Dendritic cell treated with granulocyte-macrophage colony-stimulating factor and Interleukin-4, amounts not matched to agents 40 ng/mL and 50 ng/mL, for 4 days (primary cell): ENCODE measurements at regions not wholly inside any gene's neighbourhood (a gene's known extent, or its start where the extent isn't known, plus 50 kb on each side); places are given as distances from the start of the nearest gene placed in this dataset.
"Not testable (repeated sequence)": the region's sequence is repeated elsewhere in the genome, so short reads cannot be mapped to it uniquely, and the experiment has no call there.

Experiments
- H3K27ac Mint-ChIP-seq: one replicate; pipeline ENCODE4 v1.8.0; 2022; ENCODE audit warnings: mild to moderate bottlenecking, mixed read lengths
- H3K27me3 Mint-ChIP-seq: one replicate; pipeline ENCODE4 v1.8.0; 2022; ENCODE audit warnings: mild to moderate bottlenecking, mixed read lengths
- H3K36me3 Mint-ChIP-seq: one replicate; pipeline ENCODE4 v1.8.0; 2022; ENCODE audit warnings: low read depth, mixed read lengths
- H3K4me1 Mint-ChIP-seq: one replicate; pipeline ENCODE4 v1.8.0; 2022; ENCODE audit warnings: low read depth, mixed read lengths
- H3K4me3 Mint-ChIP-seq: one replicate; pipeline ENCODE4 v1.8.0; 2022; ENCODE audit warnings: mild to moderate bottlenecking, moderate library complexity, mixed read lengths
- H3K9me3 Mint-ChIP-seq: one replicate; pipeline ENCODE4 v1.8.0; 2022; ENCODE audit warnings: mixed read lengths
- intact Hi-C: fragments of 100-400 bp; cut with micrococcal nuclease; formaldehyde crosslinking; loops from one replicate; pipeline ENCODE4 v1.15.0; 2022

- H3K27me3 Mint-ChIP-seq: no peaks in the 10 kb centered on the region
- intact Hi-C loops: no loop called here
- H3K4me1 Mint-ChIP-seq: no peaks in the 10 kb centered on the region
- no peak overlapping the region for H3K27ac Mint-ChIP-seq
- H3K36me3 Mint-ChIP-seq: no peaks in the 10 kb centered on the region
- no peak overlapping the region for H3K4me3 Mint-ChIP-seq
- no peaks in the 10 kb centered on the region for H3K9me3 Mint-ChIP-seq
Observed at GRCh38 chr5:68683632-68684036, 410.2 kb upstream of the SLC30A5 start.

GRCh38 chr5:68685863-68686262 lies 408.0 kb upstream of the SLC30A5 start:
- no peak overlapping the region for H3K27ac Mint-ChIP-seq
- no peak overlapping the region for H3K4me3 Mint-ChIP-seq
- intact Hi-C loops: no loop called here
- H3K36me3 Mint-ChIP-seq: no peaks in the 10 kb centered on the region
- peaks cover 2% of the 10 kb centered on the region for H3K9me3 Mint-ChIP-seq
- H3K4me1 Mint-ChIP-seq: no peaks in the 10 kb centered on the region
- no peaks in the 10 kb centered on the region for H3K27me3 Mint-ChIP-seq

GRCh38 chr5:68688547-68688946 lies 405.3 kb upstream of the SLC30A5 start:
- H3K9me3 Mint-ChIP-seq: peaks cover 29% of the 10 kb centered on the region
- no peaks in the 10 kb centered on the region for H3K36me3 Mint-ChIP-seq
- H3K4me3 Mint-ChIP-seq: no peak overlapping the region
- H3K27ac Mint-ChIP-seq: no peak overlapping the region
- intact Hi-C loops: no loop called here
- no peaks in the 10 kb centered on the region for H3K27me3 Mint-ChIP-seq
- H3K4me1 Mint-ChIP-seq: no peaks in the 10 kb centered on the region

- intact Hi-C loops: no loop called here
- no peaks in the 10 kb centered on the region for H3K36me3 Mint-ChIP-seq
Observed at GRCh38 chr5:68689010-68689409, 404.8 kb upstream of the SLC30A5 start.

GRCh38 chr5:68691874-68692273 lies 401.9 kb upstream of the SLC30A5 start:
- H3K27me3 Mint-ChIP-seq, H3K27ac Mint-ChIP-seq, H3K4me1 Mint-ChIP-seq, intact Hi-C loops, H3K4me3 Mint-ChIP-seq, H3K36me3 Mint-ChIP-seq: not testable (repeated sequence)
- peaks cover 39% of the 10 kb centered on the region for H3K9me3 Mint-ChIP-seq

More at GRCh38 chr5:68689010-68689409, 404.8 kb upstream of the SLC30A5 start:
- Mint-ChIP-seq H3K9me3 (peaks cover 34% of the 10 kb centered on the region), H3K4me3 (no peak overlapping the region), H3K4me1 (no peaks in the 10 kb centered on the region), H3K27me3 (no peaks in the 10 kb centered on the region), H3K27ac (no peak overlapping the region)

GRCh38 chr5:68698025-68698940 lies 395.5 kb upstream of the SLC30A5 start:
- intact Hi-C loops: no loop called here
- H3K4me3 Mint-ChIP-seq: no peak overlapping the region
- H3K27ac Mint-ChIP-seq: no peak overlapping the region
- peaks cover 22% of the 10 kb centered on the region for H3K9me3 Mint-ChIP-seq
- no peaks in the 10 kb centered on the region for H3K36me3 Mint-ChIP-seq
- no peaks in the 10 kb centered on the region for H3K4me1 Mint-ChIP-seq
- no peaks in the 10 kb centered on the region for H3K27me3 Mint-ChIP-seq

- Mint-ChIP-seq H3K4me3 (no peak overlapping the region), H3K27me3 (no peaks in the 10 kb centered on the region), H3K36me3 (no peaks in the 10 kb centered on the region), H3K4me1 (no peaks in the 10 kb centered on the region), H3K27ac (no peak overlapping the region), H3K9me3 (peaks cover 12% of the 10 kb centered on the region)
- intact Hi-C loops: no loop called here
Observed at GRCh38 chr5:68699966-68700365, 393.8 kb upstream of the SLC30A5 start.

- Mint-ChIP-seq H3K4me3 (no peak overlapping the region), H3K4me1 (no peaks in the 10 kb centered on the region), H3K27ac (no peak overlapping the region), H3K27me3 (no peaks in the 10 kb centered on the region), H3K9me3 (peaks cover 24% of the 10 kb centered on the region), H3K36me3 (no peaks in the 10 kb centered on the region)
- intact Hi-C loops: no loop called here
Observed at GRCh38 chr5:68707575-68707974, 386.2 kb upstream of the SLC30A5 start.

- Mint-ChIP-seq H3K27ac (no peak overlapping the region), H3K4me1 (no peaks in the 10 kb centered on the region), H3K4me3 (no peak overlapping the region)
Observed at GRCh38 chr5:68708156-68708841, 385.5 kb upstream of the SLC30A5 start.

GRCh38 chr5:68708842-68709170 lies 385.0 kb upstream of the SLC30A5 start:
- Mint-ChIP-seq H3K4me1 (no peaks in the 10 kb centered on the region), H3K27me3 (no peaks in the 10 kb centered on the region), H3K36me3 (no peaks in the 10 kb centered on the region), H3K27ac (no peak overlapping the region), H3K9me3 (peaks cover 24% of the 10 kb centered on the region), H3K4me3 (no peak overlapping the region)
- intact Hi-C loops: no loop called here

More at GRCh38 chr5:68708156-68708841, 385.5 kb upstream of the SLC30A5 start:
- intact Hi-C loops: no loop called here
- no peaks in the 10 kb centered on the region for H3K36me3 Mint-ChIP-seq
- H3K27me3 Mint-ChIP-seq: no peaks in the 10 kb centered on the region
- H3K9me3 Mint-ChIP-seq: peaks cover 24% of the 10 kb centered on the region

- Mint-ChIP-seq H3K4me3 (no peak overlapping the region), H3K9me3 (peaks cover 24% of the 10 kb centered on the region), H3K36me3 (no peaks in the 10 kb centered on the region), H3K27me3 (no peaks in the 10 kb centered on the region), H3K27ac (no peak overlapping the region), H3K4me1 (no peaks in the 10 kb centered on the region)
- intact Hi-C loops: no loop called here
Observed at GRCh38 chr5:68709239-68709638, 384.6 kb upstream of the SLC30A5 start.

GRCh38 chr5:68710514-68710913 lies 383.3 kb upstream of the SLC30A5 start:
- H3K4me1 Mint-ChIP-seq: no peaks in the 10 kb centered on the region
- H3K27me3 Mint-ChIP-seq: no peaks in the 10 kb centered on the region
- no peak overlapping the region for H3K27ac Mint-ChIP-seq
- intact Hi-C loops: no loop called here
- H3K9me3 Mint-ChIP-seq: peaks cover 16% of the 10 kb centered on the region
- H3K36me3 Mint-ChIP-seq: no peaks in the 10 kb centered on the region
- H3K4me3 Mint-ChIP-seq: no peak overlapping the region

GRCh38 chr5:68711293-68712200 lies 382.3 kb upstream of the SLC30A5 start:
- H3K36me3 Mint-ChIP-seq: no peaks in the 10 kb centered on the region
- no peaks in the 10 kb centered on the region for H3K27me3 Mint-ChIP-seq
- intact Hi-C loops: no loop called here
- H3K4me1 Mint-ChIP-seq: no peaks in the 10 kb centered on the region
- H3K9me3 Mint-ChIP-seq: peaks cover 8% of the 10 kb centered on the region
- no peak overlapping the region for H3K4me3 Mint-ChIP-seq
- no peak overlapping the region for H3K27ac Mint-ChIP-seq

GRCh38 chr5:68714810-68715209 lies 379.0 kb upstream of the SLC30A5 start:
- intact Hi-C loops: no loop called here
- H3K4me3 Mint-ChIP-seq: no peak overlapping the region
- H3K4me1 Mint-ChIP-seq: no peaks in the 10 kb centered on the region
- no peak overlapping the region for H3K27ac Mint-ChIP-seq
- peaks cover 8% of the 10 kb centered on the region for H3K9me3 Mint-ChIP-seq
- no peaks in the 10 kb centered on the region for H3K36me3 Mint-ChIP-seq
- H3K27me3 Mint-ChIP-seq: no peaks in the 10 kb centered on the region
